ENCODE measurements at regions not wholly inside any gene's neighbourhood (a gene's known extent, or its start where the extent isn't known, plus 50 kb on each side); places are given as distances from the start of the nearest gene placed in this dataset.

DNA sequence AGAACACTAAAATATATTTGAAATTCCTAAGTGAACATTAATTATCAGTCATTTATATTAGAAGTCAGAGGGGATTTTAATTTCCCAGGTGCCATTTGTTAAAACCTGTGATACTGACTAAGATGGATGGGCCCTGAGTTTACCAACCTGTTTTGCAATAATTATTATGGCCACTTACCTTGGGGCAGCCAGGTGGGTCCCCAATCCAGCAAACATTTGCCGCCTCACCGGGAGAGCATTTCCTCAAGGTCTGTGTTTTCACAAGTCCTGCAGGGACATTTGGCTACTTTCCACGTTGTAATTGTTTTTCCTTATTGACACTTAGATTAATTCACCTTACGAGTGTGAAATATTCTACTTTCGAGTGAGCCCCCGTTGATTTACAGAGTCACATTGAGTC, 251.2 kb upstream of the PPP2R2D start:
- 84 to 92% methylated on average over 6 of the region's 6 CpGs for WGBS, 2 donors
- Histone ChIP-seq H3K27me3 (no peaks in the 10 kb centered on the region), H3K4me3 (no peak overlapping the region), H3K36me3 (ENCODE audit: low read depth, missing control alignments) (no peaks in the 10 kb centered on the region), H3K27ac (no peak overlapping the region), H3K9me3 (no peaks in the 10 kb centered on the region), H3K4me1 (peaks cover 3% of the 10 kb centered on the region)
- TF ChIP-seq CTCF (IDR thresholded peaks at IDR 0.05): no peak
- no peak for TF ChIP-seq POLR2A (IDR thresholded peaks at IDR 0.05)
- intact Hi-C loops (cut with DNase I; ENCODE audit: low total_unique reads): no loop called here
- no peak for DNase-seq

DNA sequence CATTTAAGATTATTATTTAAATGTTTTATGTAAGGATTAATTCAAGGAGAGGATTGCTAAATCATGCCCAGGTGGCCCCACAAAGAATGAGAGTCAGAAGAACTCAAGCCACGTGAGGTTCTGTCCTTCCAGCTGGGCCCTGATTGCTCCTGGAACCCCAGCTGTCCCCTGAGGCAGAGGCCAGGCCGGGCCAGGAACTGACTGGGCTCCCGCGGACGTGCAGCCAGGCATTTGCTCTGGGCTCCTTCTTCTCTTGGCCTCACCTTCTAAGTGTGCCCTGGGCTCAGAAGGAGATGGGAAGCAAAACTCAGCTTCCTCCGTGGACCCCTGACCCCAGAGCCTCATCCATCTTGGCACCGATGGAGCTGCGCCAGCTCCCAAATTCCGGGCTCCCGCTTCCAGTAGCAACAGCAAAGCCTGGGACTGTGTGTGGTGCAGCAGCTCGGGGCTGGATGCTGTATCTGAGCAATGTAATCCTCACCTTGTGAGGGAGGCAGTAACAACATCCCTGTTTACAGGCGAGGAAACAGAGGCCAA, 250.6 kb upstream of the PPP2R2D start:
- intact Hi-C loops (cut with DNase I; ENCODE audit: low total_unique reads): no loop called here
- H3K27ac ChIP-seq: no peak overlapping the region
- no peak for DNase-seq
- no peaks in the 10 kb centered on the region for H3K36me3 ChIP-seq (ENCODE audit: low read depth, missing control alignments)
- no peaks in the 10 kb centered on the region for H3K9me3 ChIP-seq
- 70 to 73% methylated on average over 11 to 12 of the region's 12 CpGs for WGBS, 2 donors
- peaks cover 3% of the 10 kb centered on the region for H3K4me1 ChIP-seq
- no peaks in the 10 kb centered on the region for H3K27me3 ChIP-seq
- H3K4me3 ChIP-seq: no peak overlapping the region
- TF ChIP-seq CTCF (IDR thresholded peaks at IDR 0.05) (no peak), POLR2A (IDR thresholded peaks at IDR 0.05) (no peak)

DNA sequence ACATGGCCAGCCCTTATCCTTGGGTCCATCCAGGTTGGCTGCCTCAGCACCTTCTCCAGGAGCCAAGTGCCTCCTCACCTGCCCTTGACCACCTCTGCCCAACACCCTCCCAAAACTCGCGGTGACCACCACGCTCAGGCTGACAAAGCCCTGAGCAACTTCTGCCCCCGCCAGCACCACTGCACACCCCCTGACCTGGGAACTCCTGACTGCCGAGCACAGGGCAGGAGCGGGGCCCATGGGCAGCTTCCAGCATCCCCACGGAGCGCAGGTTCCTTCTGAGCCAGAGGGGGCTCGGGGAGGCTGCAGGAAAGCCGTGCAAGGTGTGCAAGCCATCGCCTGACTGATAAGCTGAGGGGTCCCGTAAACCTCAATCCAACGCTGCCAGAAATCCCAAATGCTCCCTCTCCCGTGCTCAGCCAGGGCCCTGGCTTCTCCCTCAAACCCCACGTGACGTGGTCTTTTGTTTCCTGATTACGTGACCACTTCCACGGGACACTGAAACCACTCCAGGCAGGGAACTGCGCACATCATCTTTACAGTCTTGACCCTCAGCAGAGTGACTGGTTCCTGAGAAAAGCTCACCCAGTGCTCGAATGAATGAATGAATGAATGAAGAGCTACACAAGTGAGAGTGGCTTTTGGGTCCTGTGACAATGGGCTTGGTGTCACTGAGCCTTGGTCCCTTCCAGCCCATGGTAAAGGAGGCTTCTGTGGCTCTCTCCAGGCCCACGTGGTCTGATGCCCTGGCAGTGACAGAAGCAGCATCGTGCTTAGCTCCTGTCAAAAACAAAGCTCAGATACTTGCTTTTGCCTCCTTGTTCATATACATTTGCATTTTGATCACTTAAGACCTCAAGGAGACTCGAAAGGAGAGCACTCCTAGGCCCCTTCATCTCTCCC, 249.8 kb upstream of the PPP2R2D start:
- intact Hi-C loops (cut with DNase I; ENCODE audit: low total_unique reads): no loop called here
- H3K4me1 ChIP-seq: peaks cover 3% of the 10 kb centered on the region
- DNase-seq: no peak
- WGBS, 2 donors: 79 to 86% methylated on average over 20 to 23 of the region's 23 CpGs
- H3K4me3 ChIP-seq: no peak overlapping the region
- H3K27me3 ChIP-seq: no peaks in the 10 kb centered on the region
- H3K36me3 ChIP-seq (ENCODE audit: low read depth, missing control alignments): no peaks in the 10 kb centered on the region
- H3K9me3 ChIP-seq: no peaks in the 10 kb centered on the region
- H3K27ac ChIP-seq: no peak overlapping the region
- TF ChIP-seq CTCF (IDR thresholded peaks at IDR 0.05) (no peak), POLR2A (IDR thresholded peaks at IDR 0.05) (no peak)

GRCh38 chr10:131651674-131652437, 249.0 kb upstream of the PPP2R2D start:
- Histone ChIP-seq H3K27ac (no peak overlapping the region), H3K4me3 (no peak overlapping the region), H3K9me3 (no peaks in the 10 kb centered on the region), H3K36me3 (ENCODE audit: low read depth, missing control alignments) (no peaks in the 10 kb centered on the region), H3K27me3 (no peaks in the 10 kb centered on the region), H3K4me1 (peaks cover 3% of the 10 kb centered on the region)
- TF ChIP-seq POLR2A (IDR thresholded peaks at IDR 0.05): no peak
- intact Hi-C loops (cut with DNase I; ENCODE audit: low total_unique reads): no loop called here
- WGBS, 2 donors: 17 to 22% methylated on average over 14 to 22 of the region's 22 CpGs
- DNase-seq: no peak

DNA sequence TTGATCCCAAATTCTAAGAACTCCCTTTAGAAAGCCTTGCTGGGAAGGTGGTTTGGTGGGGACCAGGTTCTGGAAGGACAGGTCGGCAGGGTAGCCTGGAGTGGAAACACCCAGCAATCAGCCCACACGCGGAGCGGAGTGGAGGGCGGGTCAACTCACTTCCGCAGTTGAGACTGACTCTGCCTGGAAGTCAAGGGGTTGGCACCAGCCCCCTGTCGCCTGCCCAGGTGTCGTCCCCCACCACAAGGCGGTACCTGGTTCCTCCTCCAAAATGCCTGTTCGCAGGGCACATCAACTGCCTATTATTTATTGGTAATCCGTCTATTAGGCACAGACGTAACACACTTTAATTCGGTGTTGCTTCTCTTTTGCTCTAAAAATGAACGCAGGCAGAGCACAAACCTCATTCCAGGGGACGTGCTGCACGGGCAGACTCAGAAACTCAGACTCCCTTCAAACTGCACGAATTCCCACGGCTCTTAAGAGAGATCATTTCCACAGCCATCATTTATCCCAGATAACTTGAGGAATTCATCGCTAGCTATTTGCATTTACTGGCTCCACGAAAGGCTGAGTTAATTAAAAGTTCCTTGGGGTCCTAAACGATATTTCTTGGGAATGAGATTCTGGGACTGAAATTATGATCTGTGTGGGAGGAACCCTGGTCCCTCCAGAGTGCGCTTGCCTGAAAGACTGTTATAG, 248.2 kb upstream of the PPP2R2D start:
- DNase-seq: peak; percentile 12
- WGBS, 2 donors: 4 to 11% methylated on average over 12 to 22 of the region's 22 CpGs
- intact Hi-C loops (cut with DNase I; ENCODE audit: low total_unique reads): no loop called here
- H3K27ac ChIP-seq: no peak overlapping the region
- H3K9me3 ChIP-seq: no peaks in the 10 kb centered on the region
- TF ChIP-seq POLR2A (IDR thresholded peaks at IDR 0.05): no peak
- TF ChIP-seq CTCF (IDR thresholded peaks at IDR 0.05): no peak
- H3K27me3 ChIP-seq: no peaks in the 10 kb centered on the region
- H3K36me3 ChIP-seq (ENCODE audit: low read depth, missing control alignments): no peaks in the 10 kb centered on the region
- peaks cover 3% of the 10 kb centered on the region for H3K4me1 ChIP-seq
- no peak overlapping the region for H3K4me3 ChIP-seq

Measured in testis (tissue), 2 donors.